T-helper 1 cell treated with Interleukin-12 subunit alpha and Interleukin-12 subunit beta and Interleukin-4 antibody, amounts not matched to agents 30 μg/mL and 1 μg/mL, for 36 hours (primary cell): ENCODE measurements at regions not wholly inside any gene's neighbourhood (a gene's known extent, or its start where the extent isn't known, plus 50 kb on each side); places are given as distances from the start of the nearest gene placed in this dataset.

Experiments
- H3K27ac Mint-ChIP-seq: one replicate; pipeline ENCODE4 v1.8.0; 2021; ENCODE audit warnings: mild to moderate bottlenecking, mixed read lengths
- H3K27me3 Mint-ChIP-seq: one replicate; pipeline ENCODE4 v1.8.0; 2021; ENCODE audit warnings: low read depth, mixed read lengths
- H3K36me3 Mint-ChIP-seq: one replicate; pipeline ENCODE4 v1.8.0; 2021; ENCODE audit warnings: low read depth, mixed read lengths
- H3K4me1 Mint-ChIP-seq: one replicate; pipeline ENCODE4 v1.8.0; 2021; ENCODE audit warnings: low read depth, mixed read lengths
- H3K4me3 Mint-ChIP-seq: one replicate; pipeline ENCODE4 v1.8.0; 2021; ENCODE audit warnings: mild to moderate bottlenecking, moderate library complexity, mixed read lengths
- H3K9me3 Mint-ChIP-seq: one replicate; pipeline ENCODE4 v1.8.0; 2021; ENCODE audit warnings: mixed read lengths

- H3K9me3 Mint-ChIP-seq = no peaks in the 10 kb centered on the region
- H3K36me3 Mint-ChIP-seq = no peaks in the 10 kb centered on the region
- no peak overlapping the region for H3K27ac Mint-ChIP-seq
- H3K27me3 Mint-ChIP-seq = no peaks in the 10 kb centered on the region
- H3K4me3 Mint-ChIP-seq = no peak overlapping the region
- no peaks in the 10 kb centered on the region for H3K4me1 Mint-ChIP-seq
Observed at GRCh38 chr2:104051766-104052165, 802.1 kb upstream of the POU3F3 start.

GRCh38 chr2:104052356-104052755 lies 801.6 kb upstream of the POU3F3 start:
- no peaks in the 10 kb centered on the region for H3K27me3 Mint-ChIP-seq
- H3K9me3 Mint-ChIP-seq = no peaks in the 10 kb centered on the region
- no peaks in the 10 kb centered on the region for H3K36me3 Mint-ChIP-seq
- H3K4me3 Mint-ChIP-seq = no peak overlapping the region
- no peak overlapping the region for H3K27ac Mint-ChIP-seq
- no peaks in the 10 kb centered on the region for H3K4me1 Mint-ChIP-seq

- Mint-ChIP-seq H3K36me3 (no peaks in the 10 kb centered on the region), H3K4me1 (no peaks in the 10 kb centered on the region), H3K27me3 (no peaks in the 10 kb centered on the region), H3K4me3 (no peak overlapping the region), H3K9me3 (no peaks in the 10 kb centered on the region), H3K27ac (no peak overlapping the region)
Observed at GRCh38 chr2:104056451-104056850, 797.5 kb upstream of the POU3F3 start.

- Mint-ChIP-seq H3K27ac (no peak overlapping the region), H3K36me3 (no peaks in the 10 kb centered on the region), H3K9me3 (peaks cover 3% of the 10 kb centered on the region), H3K27me3 (no peaks in the 10 kb centered on the region), H3K4me3 (no peak overlapping the region), H3K4me1 (no peaks in the 10 kb centered on the region)
Observed at GRCh38 chr2:104068665-104069064, 785.2 kb upstream of the POU3F3 start.

GRCh38 chr2:104077573-104077972 lies 776.3 kb upstream of the POU3F3 start:
- no peak overlapping the region for H3K27ac Mint-ChIP-seq
- H3K36me3 Mint-ChIP-seq = no peaks in the 10 kb centered on the region
- H3K4me1 Mint-ChIP-seq = no peaks in the 10 kb centered on the region

GRCh38 chr2:104078431-104079157 lies 775.3 kb upstream of the POU3F3 start:
- Mint-ChIP-seq H3K4me3 (no peak overlapping the region), H3K27ac (no peak overlapping the region), H3K4me1 (no peaks in the 10 kb centered on the region), H3K36me3 (no peaks in the 10 kb centered on the region), H3K9me3 (peaks cover 4% of the 10 kb centered on the region), H3K27me3 (no peaks in the 10 kb centered on the region)

More at GRCh38 chr2:104077573-104077972, 776.3 kb upstream of the POU3F3 start:
- H3K9me3 Mint-ChIP-seq = peaks cover 4% of the 10 kb centered on the region
- no peaks in the 10 kb centered on the region for H3K27me3 Mint-ChIP-seq
- H3K4me3 Mint-ChIP-seq = no peak overlapping the region

- H3K27ac Mint-ChIP-seq = no peak overlapping the region
- no peak overlapping the region for H3K4me3 Mint-ChIP-seq
- H3K27me3 Mint-ChIP-seq = no peaks in the 10 kb centered on the region
- H3K4me1 Mint-ChIP-seq = no peaks in the 10 kb centered on the region
- peaks cover 14% of the 10 kb centered on the region for H3K9me3 Mint-ChIP-seq
- no peaks in the 10 kb centered on the region for H3K36me3 Mint-ChIP-seq
Observed at GRCh38 chr2:104088745-104089144, 765.2 kb upstream of the POU3F3 start.

- Mint-ChIP-seq H3K36me3 (no peaks in the 10 kb centered on the region), H3K27me3 (no peaks in the 10 kb centered on the region), H3K4me1 (no peaks in the 10 kb centered on the region), H3K27ac (no peak overlapping the region), H3K4me3 (no peak overlapping the region), H3K9me3 (peaks cover 16% of the 10 kb centered on the region)
Observed at GRCh38 chr2:104090407-104090806, 763.5 kb upstream of the POU3F3 start.

- Mint-ChIP-seq H3K27me3 (no peaks in the 10 kb centered on the region), H3K36me3 (no peaks in the 10 kb centered on the region), H3K27ac (no peak overlapping the region), H3K9me3 (peaks cover 16% of the 10 kb centered on the region), H3K4me3 (no peak overlapping the region), H3K4me1 (no peaks in the 10 kb centered on the region)
Observed at GRCh38 chr2:104091894-104092293, 762.0 kb upstream of the POU3F3 start.

- Mint-ChIP-seq H3K9me3 (peaks cover 16% of the 10 kb centered on the region), H3K4me1 (no peaks in the 10 kb centered on the region), H3K27ac (no peak overlapping the region), H3K36me3 (no peaks in the 10 kb centered on the region), H3K4me3 (no peak overlapping the region), H3K27me3 (no peaks in the 10 kb centered on the region)
Observed at GRCh38 chr2:104092886-104093285, 761.0 kb upstream of the POU3F3 start.

GRCh38 chr2:104102615-104103014 lies 751.3 kb upstream of the POU3F3 start:
- H3K9me3 Mint-ChIP-seq = no peaks in the 10 kb centered on the region
- H3K36me3 Mint-ChIP-seq = no peaks in the 10 kb centered on the region
- H3K4me3 Mint-ChIP-seq = no peak overlapping the region
- H3K4me1 Mint-ChIP-seq = no peaks in the 10 kb centered on the region
- H3K27ac Mint-ChIP-seq = no peak overlapping the region
- no peaks in the 10 kb centered on the region for H3K27me3 Mint-ChIP-seq

GRCh38 chr2:104109356-104109755 lies 744.6 kb upstream of the POU3F3 start:
- Mint-ChIP-seq H3K4me1 (no peaks in the 10 kb centered on the region), H3K9me3 (no peaks in the 10 kb centered on the region), H3K27ac (no peak overlapping the region), H3K4me3 (no peak overlapping the region), H3K36me3 (no peaks in the 10 kb centered on the region), H3K27me3 (no peaks in the 10 kb centered on the region)

- Mint-ChIP-seq H3K36me3 (no peaks in the 10 kb centered on the region), H3K4me1 (no peaks in the 10 kb centered on the region), H3K27me3 (no peaks in the 10 kb centered on the region), H3K4me3 (no peak overlapping the region), H3K9me3 (no peaks in the 10 kb centered on the region), H3K27ac (no peak overlapping the region)
Observed at GRCh38 chr2:104118889-104119288, 735.0 kb upstream of the POU3F3 start.

GRCh38 chr2:104120171-104120570 lies 733.7 kb upstream of the POU3F3 start:
- H3K36me3 Mint-ChIP-seq = no peaks in the 10 kb centered on the region
- no peaks in the 10 kb centered on the region for H3K27me3 Mint-ChIP-seq
- H3K4me3 Mint-ChIP-seq = no peak overlapping the region
- no peak overlapping the region for H3K27ac Mint-ChIP-seq
- no peaks in the 10 kb centered on the region for H3K9me3 Mint-ChIP-seq
- H3K4me1 Mint-ChIP-seq = no peaks in the 10 kb centered on the region

- Mint-ChIP-seq H3K36me3 (no peaks in the 10 kb centered on the region), H3K4me1 (no peaks in the 10 kb centered on the region), H3K27ac (no peak overlapping the region), H3K4me3 (no peak overlapping the region), H3K27me3 (no peaks in the 10 kb centered on the region), H3K9me3 (peaks cover 3% of the 10 kb centered on the region)
Observed at GRCh38 chr2:104125096-104125495, 728.8 kb upstream of the POU3F3 start.
